GM08714 (cell line): ENCODE measurements at regions not wholly inside any gene's neighbourhood (a gene's known extent, or its start where the extent isn't known, plus 50 kb on each side); places are given as distances from the start of the nearest gene placed in this dataset.

Experiments used
- H3K4me3 ChIP-seq: fragments of 200-500 bp; sonication (Bioruptor generic); 2 replicates; pipeline ENCODE4 v1.5.1; 2014; ENCODE audit warnings: mild to moderate bottlenecking, low read length, inconsistent platforms
- ZNF274 ChIP-seq: IDR thresholded peaks from 2 replicates; pipeline ENCODE4 v1.6.1; 2012; ENCODE audit warnings: mild to moderate bottlenecking, low read depth, low read length

- no peak overlapping the region for H3K4me3 ChIP-seq
- no peak for TF ChIP-seq ZNF274
These were observed 547.1 kb upstream of the USP15 start for GRCh38 chr12:61713121-61713520.

- H3K4me3 ChIP-seq: no peak overlapping the region
- no peak for TF ChIP-seq ZNF274
These were observed 542.2 kb upstream of the USP15 start for GRCh38 chr12:61717986-61718385.

- TF ChIP-seq ZNF274: no peak
- H3K4me3 ChIP-seq: no peak overlapping the region
These were observed 520.3 kb upstream of the USP15 start for GRCh38 chr12:61739925-61740324.

GRCh38 chr12:61750604-61751003 lies 509.6 kb upstream of the USP15 start:
- H3K4me3 ChIP-seq: no peak overlapping the region
- no peak for TF ChIP-seq ZNF274

GRCh38 chr12:61754214-61754613 lies 506.0 kb upstream of the USP15 start:
- no peak overlapping the region for H3K4me3 ChIP-seq
- TF ChIP-seq ZNF274: no peak

GRCh38 chr12:61757831-61758505 lies 502.2 kb upstream of the USP15 start:
- TF ChIP-seq ZNF274: no peak
- H3K4me3 ChIP-seq: no peak overlapping the region

- no peak for TF ChIP-seq ZNF274
- H3K4me3 ChIP-seq: no peak overlapping the region
These were observed 501.5 kb upstream of the USP15 start for GRCh38 chr12:61758661-61759060.

- no peak for TF ChIP-seq ZNF274
These were observed 494.3 kb upstream of the USP15 start for GRCh38 chr12:61765926-61766325.

GRCh38 chr12:61780435-61780834 lies 479.8 kb upstream of the USP15 start:
- no peak overlapping the region for H3K4me3 ChIP-seq
- no peak for TF ChIP-seq ZNF274

More at GRCh38 chr12:61765926-61766325, 494.3 kb upstream of the USP15 start:
- no peak overlapping the region for H3K4me3 ChIP-seq

- no peak overlapping the region for H3K4me3 ChIP-seq
- no peak for TF ChIP-seq ZNF274
These were observed 479.1 kb upstream of the USP15 start for GRCh38 chr12:61781021-61781581.

GRCh38 chr12:61796846-61797245 lies 463.4 kb upstream of the USP15 start:
- no peak for TF ChIP-seq ZNF274

GRCh38 chr12:61797266-61797665 lies 462.9 kb upstream of the USP15 start:
- no peak for TF ChIP-seq ZNF274
- no peak overlapping the region for H3K4me3 ChIP-seq

More at GRCh38 chr12:61796846-61797245, 463.4 kb upstream of the USP15 start:
- H3K4me3 ChIP-seq: no peak overlapping the region

- TF ChIP-seq ZNF274: no peak
- H3K4me3 ChIP-seq: no peak overlapping the region
These were observed 461.4 kb upstream of the USP15 start for GRCh38 chr12:61798778-61799177.

- no peak overlapping the region for H3K4me3 ChIP-seq
- TF ChIP-seq ZNF274: no peak
These were observed 455.9 kb upstream of the USP15 start for GRCh38 chr12:61804301-61804700.

- no peak overlapping the region for H3K4me3 ChIP-seq
- TF ChIP-seq ZNF274: no peak
These were observed 451.3 kb upstream of the USP15 start for GRCh38 chr12:61808856-61809255.

- no peak overlapping the region for H3K4me3 ChIP-seq
- TF ChIP-seq ZNF274: no peak
These were observed 449.7 kb upstream of the USP15 start for GRCh38 chr12:61810486-61810885.

GRCh38 chr12:61821381-61821780 lies 438.8 kb upstream of the USP15 start:
- H3K4me3 ChIP-seq: no peak overlapping the region
- TF ChIP-seq ZNF274: no peak
